ENCODE measurements at regions not wholly inside any gene's neighbourhood (a gene's known extent, or its start where the extent isn't known, plus 50 kb on each side); places are given as distances from the start of the nearest gene placed in this dataset.
"Not testable (repeated sequence)": the region's sequence is repeated elsewhere in the genome, so short reads cannot be mapped to it uniquely, and the experiment has no call there.

- TF ChIP-seq POLR2AphosphoS5 (IDR thresholded peaks at IDR 0.05; ENCODE audit: low read depth, low read length); EZH2phosphoT487 (IDR thresholded peaks at IDR 0.05; ENCODE audit: borderline replicate concordance); CTCF (IDR thresholded peaks at IDR 0.05 in 2 of 3, conservative IDR thresholded peaks at IDR 0.05 in 1 of 3; ENCODE audit: borderline replicate concordance in 1 of 3, insufficient read depth in 1 of 3, low read depth in 2 of 3, low read length in 2 of 3): not testable (repeated sequence)
Measured at GRCh38 chrY:26319488-26320202, 697.7 kb downstream of the CDY1 start.
